Ascending aorta (tissue), 2 donors: ENCODE measurements at regions not wholly inside any gene's neighbourhood (a gene's known extent, or its start where the extent isn't known, plus 50 kb on each side); places are given as distances from the start of the nearest gene placed in this dataset.

Experiments
- DNase-seq, 2 donors: peaks; one replicate each; pipeline ENCODE4 v3.0.0-alpha.2; 2019; ENCODE audit warnings: low spot score in 2 of 2
- H3K27ac ChIP-seq, 2 donors: fragments of 200-600 bp; sonication (generic); one replicate each; pipeline ENCODE4 v1.5.1; 2016 to 2017; ENCODE audit warnings: mild to moderate bottlenecking in 1 of 2
- H3K27me3 ChIP-seq: fragments of 200-600 bp; sonication (generic); one replicate; pipeline ENCODE4 v1.5.1; 2017
- H3K36me3 ChIP-seq, 2 donors: fragments of 200-600 bp; sonication (generic); one replicate each; pipeline ENCODE4 v1.5.1; 2016
- H3K4me1 ChIP-seq, 2 donors: fragments of 200-600 bp; sonication (generic); one replicate each; pipeline ENCODE4 v1.5.1; 2016 to 2017; ENCODE audit warnings: mild to moderate bottlenecking in 1 of 2
- H3K4me3 ChIP-seq, 2 donors: fragments of 200-600 bp; sonication (generic); one replicate each; pipeline ENCODE4 v1.5.1; 2016 to 2017; ENCODE audit warnings: mild to moderate bottlenecking in 1 of 2
- H3K9me3 ChIP-seq, 2 donors: fragments of 200-600 bp; sonication (generic); one replicate each; pipeline ENCODE4 v1.5.1; 2016
- intact Hi-C: fragments of 100-400 bp; cut with DNase I; formaldehyde crosslinking; loops from one replicate; pipeline ENCODE4 v1.15.1; 2023
- TF ChIP-seq, protein P1 (sequence below), 3 experiments: fragments of 200-600 bp in 2 of 3; fragments of 450-650 bp in 1 of 3; sonication (generic) in 2 of 3; IDR thresholded peaks; one replicate each; pipeline ENCODE4 v1.5.1; 2016 to 2019; ENCODE audit warnings: antibody characterized with exemption in 3 of 3, mild to moderate bottlenecking in 1 of 3, moderate library complexity in 1 of 3

DNA sequence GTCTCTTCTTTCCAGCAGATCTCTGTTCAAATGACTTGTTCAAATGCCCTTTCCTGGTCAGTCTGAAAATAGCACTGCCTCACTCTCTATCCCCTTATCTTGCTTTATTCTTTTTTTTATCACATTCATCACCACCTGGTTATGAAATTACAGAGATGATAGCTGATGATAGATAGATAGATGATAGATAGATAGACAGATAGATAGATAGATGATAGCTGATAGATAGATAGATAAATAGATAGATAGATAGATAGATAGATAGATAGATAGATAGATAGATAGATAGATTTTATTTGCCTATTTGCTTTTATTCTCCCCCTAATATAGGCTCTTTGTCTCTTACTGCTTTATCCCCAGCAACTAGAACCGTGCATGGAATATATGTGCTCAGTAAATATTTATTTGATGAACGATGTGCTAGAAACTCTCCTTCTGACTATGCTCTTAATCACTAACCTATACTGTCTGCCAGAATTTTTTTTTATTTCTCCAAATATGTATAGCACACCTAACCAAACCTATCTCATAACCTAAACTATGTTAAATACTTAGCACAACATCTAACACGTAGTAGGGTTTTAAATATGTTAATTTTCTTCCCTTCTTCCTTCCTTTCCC lies 372.8 kb upstream of the DUSP10 start:
- TF ChIP-seq, protein P1, sequence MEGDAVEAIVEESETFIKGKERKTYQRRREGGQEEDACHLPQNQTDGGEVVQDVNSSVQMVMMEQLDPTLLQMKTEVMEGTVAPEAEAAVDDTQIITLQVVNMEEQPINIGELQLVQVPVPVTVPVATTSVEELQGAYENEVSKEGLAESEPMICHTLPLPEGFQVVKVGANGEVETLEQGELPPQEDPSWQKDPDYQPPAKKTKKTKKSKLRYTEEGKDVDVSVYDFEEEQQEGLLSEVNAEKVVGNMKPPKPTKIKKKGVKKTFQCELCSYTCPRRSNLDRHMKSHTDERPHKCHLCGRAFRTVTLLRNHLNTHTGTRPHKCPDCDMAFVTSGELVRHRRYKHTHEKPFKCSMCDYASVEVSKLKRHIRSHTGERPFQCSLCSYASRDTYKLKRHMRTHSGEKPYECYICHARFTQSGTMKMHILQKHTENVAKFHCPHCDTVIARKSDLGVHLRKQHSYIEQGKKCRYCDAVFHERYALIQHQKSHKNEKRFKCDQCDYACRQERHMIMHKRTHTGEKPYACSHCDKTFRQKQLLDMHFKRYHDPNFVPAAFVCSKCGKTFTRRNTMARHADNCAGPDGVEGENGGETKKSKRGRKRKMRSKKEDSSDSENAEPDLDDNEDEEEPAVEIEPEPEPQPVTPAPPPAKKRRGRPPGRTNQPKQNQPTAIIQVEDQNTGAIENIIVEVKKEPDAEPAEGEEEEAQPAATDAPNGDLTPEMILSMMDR (IDR thresholded peaks at IDR 0.05) = no peak
- no peaks in the 10 kb centered on the region for H3K27me3 ChIP-seq
- H3K27ac ChIP-seq = no peak overlapping the region
- DNase-seq = no peak
- no peak overlapping the region for H3K4me3 ChIP-seq
- H3K9me3 ChIP-seq = no peaks in the 10 kb centered on the region
- intact Hi-C loops = no loop called here
- no peaks in the 10 kb centered on the region for H3K4me1 ChIP-seq
- H3K36me3 ChIP-seq = no peaks in the 10 kb centered on the region

DNA sequence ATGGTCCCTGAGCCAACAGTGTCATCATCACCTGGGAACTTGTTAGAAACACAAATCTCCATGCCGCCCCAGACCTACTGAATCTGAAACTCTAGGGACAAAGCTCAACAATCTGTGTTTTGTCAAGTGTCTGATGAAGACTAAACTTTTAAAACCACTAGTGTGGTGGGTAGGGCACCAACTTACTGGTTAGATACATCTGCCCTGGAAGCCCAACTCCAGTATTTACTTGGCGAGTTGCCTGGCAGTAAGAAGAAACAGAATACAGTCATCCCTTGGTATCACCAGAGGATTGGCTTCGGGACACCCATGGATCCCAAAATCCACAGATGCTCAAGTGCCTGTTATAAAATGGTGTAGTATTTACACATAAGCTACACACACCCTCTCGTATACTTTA lies 367.9 kb upstream of the DUSP10 start:
- Histone ChIP-seq H3K4me1 (no peaks in the 10 kb centered on the region), H3K27ac (no peak overlapping the region), H3K9me3 (no peaks in the 10 kb centered on the region), H3K27me3 (no peaks in the 10 kb centered on the region), H3K4me3 (no peak overlapping the region), H3K36me3 (no peaks in the 10 kb centered on the region)
- TF ChIP-seq, protein P1 (IDR thresholded peaks at IDR 0.05) = no peak
- no peak for DNase-seq
- intact Hi-C loops = no loop called here

DNA sequence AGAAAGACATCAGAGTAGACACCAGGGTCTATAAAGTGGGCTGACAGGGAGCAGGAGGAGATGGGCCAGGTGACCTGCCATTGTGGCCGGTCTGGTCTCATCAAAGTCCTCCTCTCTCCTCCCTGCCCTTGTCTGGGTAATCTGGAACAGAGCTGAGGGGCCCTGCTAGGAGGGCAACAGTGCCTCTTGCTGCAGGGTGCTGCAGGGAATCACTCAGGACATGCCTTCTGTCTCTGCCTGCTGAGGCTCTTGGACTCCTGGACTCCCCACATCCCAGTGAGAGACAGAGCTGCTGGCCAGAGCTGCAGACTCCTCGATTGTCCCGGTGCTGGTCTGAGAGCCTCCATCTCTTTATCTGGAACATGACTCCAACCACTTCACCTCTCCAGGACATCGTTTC lies 366.1 kb upstream of the DUSP10 start:
- no peaks in the 10 kb centered on the region for H3K27me3 ChIP-seq
- H3K4me3 ChIP-seq = no peak overlapping the region
- no peaks in the 10 kb centered on the region for H3K9me3 ChIP-seq
- no peaks in the 10 kb centered on the region for H3K4me1 ChIP-seq
- no peak overlapping the region for H3K27ac ChIP-seq
- no peaks in the 10 kb centered on the region for H3K36me3 ChIP-seq
- no peak for DNase-seq
- TF ChIP-seq, protein P1 (IDR thresholded peaks at IDR 0.05) = no peak
- intact Hi-C loops = no loop called here

DNA sequence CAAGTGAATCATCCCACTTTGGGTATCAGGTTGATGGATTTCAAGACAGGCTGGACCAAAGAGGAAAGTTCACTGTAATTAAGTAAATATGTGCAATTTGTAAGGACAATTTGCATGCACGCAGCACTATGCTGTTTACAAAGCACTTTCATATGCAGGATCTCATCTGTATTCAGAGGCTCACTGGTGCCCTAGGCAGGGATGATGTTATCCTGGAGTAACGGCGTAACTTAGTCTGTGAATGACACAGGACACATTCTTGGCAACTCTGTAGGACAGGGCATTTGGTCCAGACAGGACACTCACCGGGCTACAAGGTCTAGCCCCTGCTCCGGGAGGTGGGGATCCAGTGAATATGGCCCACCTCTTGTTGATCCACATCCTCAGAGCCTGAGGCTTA lies 365.4 kb upstream of the DUSP10 start:
- H3K9me3 ChIP-seq = no peaks in the 10 kb centered on the region
- H3K27me3 ChIP-seq = no peaks in the 10 kb centered on the region
- H3K4me3 ChIP-seq = no peak overlapping the region
- no peaks in the 10 kb centered on the region for H3K36me3 ChIP-seq
- intact Hi-C loops = no loop called here
- no peak overlapping the region for H3K27ac ChIP-seq
- H3K4me1 ChIP-seq = no peaks in the 10 kb centered on the region
- TF ChIP-seq, protein P1 (IDR thresholded peaks at IDR 0.05) = no peak
- no peak for DNase-seq

DNA sequence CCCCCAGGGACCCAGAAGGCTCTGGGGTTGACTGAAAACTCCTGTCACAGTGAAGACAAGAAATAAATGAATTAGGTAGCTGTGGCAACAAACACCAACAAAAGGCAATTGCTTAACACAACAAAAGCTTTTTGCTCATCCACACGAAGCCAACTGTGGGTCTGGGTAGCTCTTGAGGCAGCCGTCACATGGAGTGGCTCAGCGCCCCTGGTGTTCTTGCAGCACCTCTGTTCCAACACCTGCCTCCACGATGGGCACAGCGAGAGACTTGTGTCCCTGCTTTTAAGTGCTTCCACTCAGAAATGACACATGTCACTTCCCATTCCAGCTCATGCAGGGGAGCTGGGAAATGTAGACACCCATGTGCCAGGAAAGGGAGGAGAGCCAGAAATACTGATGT lies 364.5 kb upstream of the DUSP10 start:
- Histone ChIP-seq H3K4me1 (no peaks in the 10 kb centered on the region), H3K36me3 (no peaks in the 10 kb centered on the region), H3K9me3 (no peaks in the 10 kb centered on the region), H3K27me3 (no peaks in the 10 kb centered on the region), H3K4me3 (no peak overlapping the region), H3K27ac (no peak overlapping the region)
- intact Hi-C loops = no loop called here
- no peak for DNase-seq
- TF ChIP-seq, protein P1 (IDR thresholded peaks at IDR 0.05) = no peak

DNA sequence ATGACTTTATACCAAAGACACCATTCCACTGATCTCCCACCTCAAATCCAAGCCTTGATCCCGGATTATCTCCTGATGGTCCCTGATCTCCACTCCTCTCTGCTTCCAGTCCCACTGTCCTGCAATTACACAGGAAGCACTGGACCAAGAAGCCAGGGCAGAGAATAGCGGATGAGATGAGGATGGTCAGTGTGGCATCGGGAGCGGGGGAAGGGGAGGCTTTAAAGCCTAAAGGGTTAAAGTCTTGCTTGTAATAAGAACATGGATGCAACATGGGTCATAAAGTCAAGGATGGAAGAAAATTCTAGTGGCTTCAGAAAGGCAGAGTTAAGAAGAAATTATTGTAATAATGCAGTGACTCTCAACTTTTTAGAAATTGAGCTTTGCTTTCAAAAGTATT lies 364.0 kb upstream of the DUSP10 start:
- Histone ChIP-seq H3K36me3 (no peaks in the 10 kb centered on the region), H3K27ac (no peak overlapping the region), H3K9me3 (no peaks in the 10 kb centered on the region), H3K27me3 (no peaks in the 10 kb centered on the region), H3K4me1 (no peaks in the 10 kb centered on the region), H3K4me3 (no peak overlapping the region)
- DNase-seq = no peak
- intact Hi-C loops = no loop called here
- TF ChIP-seq, protein P1 (IDR thresholded peaks at IDR 0.05) = no peak
